WTC11 (cell line): ENCODE measurements at regions not wholly inside any gene's neighbourhood (a gene's known extent, or its start where the extent isn't known, plus 50 kb on each side); places are given as distances from the start of the nearest gene placed in this dataset.

Experiments
- ATAC-seq: fragments of 200-7000 bp; cut with Tn5 transposase; 2 replicates; pipeline ENCODE4 v1.10.0; 2021; ENCODE audit warnings: mild to moderate bottlenecking, moderate library complexity
- CTCF ChIA-PET: fragments of 300-600 bp; sonication (Branson Sonifier 250); formaldehyde crosslinking; loops from one replicate; lab custom pipeline; 2021; ENCODE audit warnings: antibody characterized with exemption; lab: Charles Lee
- POLR2A ChIA-PET: fragments of 350-600 bp; sonication (Branson Sonifier 250); formaldehyde crosslinking; loops from one replicate; lab custom pipeline; 2021; ENCODE audit warnings: antibody characterized with exemption; lab: Charles Lee
- DNase-seq: peaks from one replicate; pipeline ENCODE4 v3.0.0; 2021; ENCODE audit warnings: low spot score
- H3K27ac Mint-ChIP-seq: 2 replicates; pipeline ENCODE4 v1.8.0; 2021; ENCODE audit warnings: mixed read lengths
- H3K27me3 Mint-ChIP-seq: 2 replicates; pipeline ENCODE4 v1.8.0; 2021; ENCODE audit warnings: low read depth, mild to moderate bottlenecking, moderate library complexity, mixed read lengths
- H3K36me3 Mint-ChIP-seq: 2 replicates; pipeline ENCODE4 v1.8.0; 2021; ENCODE audit warnings: mixed read lengths
- H3K4me1 Mint-ChIP-seq: 2 replicates; pipeline ENCODE4 v1.8.0; 2022; ENCODE audit warnings: mixed read lengths
- H3K4me3 Mint-ChIP-seq: 2 replicates; pipeline ENCODE4 v1.8.0; 2021; ENCODE audit warnings: mild to moderate bottlenecking, moderate library complexity, mixed read lengths
- H3K9me3 Mint-ChIP-seq: 2 replicates; pipeline ENCODE4 v1.8.0; 2021; ENCODE audit warnings: mixed read lengths
- IRF2 ChIP-seq: sonication (generic); formaldehyde crosslinking; IDR thresholded peaks from 2 replicates; pipeline ENCODE4 v1.8.0; 2022; ENCODE audit warnings: low read depth, missing genetic modification reagents, borderline replicate concordance
- JAZF1 ChIP-seq: fragments of 250-450 bp; sonication (Bioruptor Pico); IDR thresholded peaks from 2 replicates; pipeline ENCODE4 v1.9.0; 2021; ENCODE audit warnings: moderate library complexity, mild to moderate bottlenecking, inconsistent platforms
- MYBL2 ChIP-seq: sonication (generic); formaldehyde crosslinking; IDR thresholded peaks from 2 replicates; pipeline ENCODE4 v1.8.1; 2023; ENCODE audit warnings: mild to moderate bottlenecking, moderate library complexity, missing genetic modification reagents
- NFE2L1 ChIP-seq: sonication (generic); formaldehyde crosslinking; IDR thresholded peaks from 2 replicates; pipeline ENCODE4 v1.8.1; 2023; ENCODE audit warnings: missing genetic modification reagents
- NR2C2 ChIP-seq: sonication (generic); formaldehyde crosslinking; IDR thresholded peaks from 2 replicates; pipeline ENCODE4 v1.8.0; 2022; ENCODE audit warnings: mild to moderate bottlenecking, missing genetic modification reagents
- RORB ChIP-seq: fragments of 250-450 bp; sonication (Bioruptor Pico); IDR thresholded peaks from 2 replicates; pipeline ENCODE4 v1.9.0; 2021; ENCODE audit warnings: mild to moderate bottlenecking
- SMAD3 ChIP-seq: sonication (generic); formaldehyde crosslinking; IDR thresholded peaks from 2 replicates; pipeline ENCODE4 v1.8.0; 2022; ENCODE audit warnings: missing genetic modification reagents, mild to moderate bottlenecking, borderline replicate concordance
- SP1 ChIP-seq: sonication (generic); formaldehyde crosslinking; conservative IDR thresholded peaks from 2 replicates; pipeline ENCODE4 v1.8.1; 2022; ENCODE audit warnings: missing genetic modification reagents
- TEAD4 ChIP-seq: sonication (generic); formaldehyde crosslinking; IDR thresholded peaks from 2 replicates; pipeline ENCODE4 v1.8.0; 2022; ENCODE audit warnings: mild to moderate bottlenecking, missing genetic modification reagents
- TF ChIP-seq, protein P1 (sequence below): fragments of 250-450 bp; sonication (Bioruptor Pico); IDR thresholded peaks from 2 replicates; pipeline ENCODE4 v1.9.0; 2021; ENCODE audit warnings: mild to moderate bottlenecking, borderline replicate concordance
- TF ChIP-seq, protein P2 (sequence below): fragments of 250-450 bp; sonication (Bioruptor Pico); IDR thresholded peaks from 2 replicates; pipeline ENCODE4 v1.9.0; 2021; ENCODE audit warnings: mild to moderate bottlenecking
- TF ChIP-seq, protein P3 (sequence below): sonication (generic); formaldehyde crosslinking; conservative IDR thresholded peaks from 2 replicates; pipeline ENCODE4 v1.8.1; 2022; ENCODE audit warnings: mild to moderate bottlenecking, missing genetic modification reagents
- TF ChIP-seq, protein P4 (sequence below): sonication (generic); formaldehyde crosslinking; IDR thresholded peaks from 2 replicates; pipeline ENCODE4 v1.8.0; 2023; ENCODE audit warnings: mild to moderate bottlenecking, missing genetic modification reagents
- TF ChIP-seq, protein P5 (sequence below): fragments of 200-600 bp; IDR thresholded peaks from 2 replicates; pipeline ENCODE4 v1.8.0; 2022; ENCODE audit warnings: antibody characterized with exemption
- TF ChIP-seq, protein P6 (sequence below): fragments of 250-450 bp; sonication (Bioruptor Pico); conservative IDR thresholded peaks from 2 replicates; pipeline ENCODE4 v1.9.0; 2021; ENCODE audit warnings: mild to moderate bottlenecking
- TF ChIP-seq, protein P7 (sequence below): sonication (generic); formaldehyde crosslinking; IDR thresholded peaks from 2 replicates; pipeline ENCODE4 v1.8.1; 2023; ENCODE audit warnings: mild to moderate bottlenecking, moderate library complexity, missing genetic modification reagents
- TF ChIP-seq, protein P8 (sequence below): sonication (generic); formaldehyde crosslinking; IDR thresholded peaks from 2 replicates; pipeline ENCODE4 v1.8.0; 2023; ENCODE audit warnings: missing genetic modification reagents

DNA sequence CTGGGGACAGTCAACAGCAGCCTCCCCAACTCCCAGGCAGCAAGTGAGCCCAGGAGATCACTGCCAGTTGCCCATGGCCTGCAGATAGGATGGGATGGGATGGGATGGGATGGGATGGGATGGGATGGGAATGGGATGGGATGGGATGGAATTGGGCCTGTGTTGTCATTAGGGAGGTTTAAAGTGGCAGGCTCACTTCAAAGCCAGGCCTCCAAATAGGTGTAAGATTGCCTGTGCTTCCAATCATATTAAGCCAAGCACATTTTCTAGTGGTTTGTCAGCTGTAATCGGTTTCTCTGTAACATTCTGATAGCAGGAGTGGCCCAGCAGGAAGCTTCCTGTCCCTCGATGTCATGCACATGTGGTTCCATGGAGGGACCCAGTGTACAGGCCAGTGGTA is 82.7 kb upstream of the NXT1 start:
- CTCF ChIA-PET = no interaction called here

DNA sequence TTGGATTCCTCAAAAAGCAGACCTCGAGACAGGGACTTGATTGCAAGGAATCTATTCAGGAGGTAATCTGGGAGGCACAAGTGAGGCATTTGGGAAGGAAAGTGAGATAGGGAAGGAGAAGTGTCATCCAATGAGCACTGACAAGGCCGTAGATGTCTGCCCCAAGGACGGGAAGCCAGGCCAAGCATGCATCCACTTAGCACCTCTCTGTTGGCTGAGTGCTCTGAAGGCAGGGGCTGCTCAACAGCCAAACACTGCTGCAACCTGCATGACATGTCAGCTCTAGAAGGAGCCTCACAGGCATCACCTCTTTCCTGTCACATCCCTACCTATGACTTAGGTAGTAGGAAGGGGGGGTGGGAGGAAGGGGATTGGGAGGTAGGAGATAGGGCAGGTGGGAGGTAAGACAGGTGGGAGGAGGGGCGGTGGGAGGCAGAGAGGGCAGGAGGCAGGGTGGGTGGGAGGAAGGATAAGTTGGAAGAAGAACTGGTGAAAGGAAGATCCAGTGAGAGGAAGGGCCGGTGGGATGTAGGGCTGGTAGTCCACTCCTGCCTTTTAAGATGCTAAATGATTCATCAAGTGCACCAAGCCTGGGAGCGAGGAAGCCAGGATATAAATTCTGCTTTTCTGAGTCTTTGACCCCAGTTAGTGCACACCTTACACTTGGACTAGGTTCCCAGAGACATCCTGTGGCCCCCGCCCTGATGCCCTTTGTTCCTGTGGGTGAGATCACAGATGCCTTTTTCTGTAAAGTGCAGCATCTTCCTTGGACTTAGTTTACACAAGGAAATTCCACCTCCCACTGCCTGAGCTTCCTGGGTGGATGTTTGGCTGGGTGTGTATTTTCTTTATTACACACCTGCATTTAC is 83.8 kb upstream of the NXT1 start:
- Mint-ChIP-seq H3K4me1 (no peaks in the 10 kb centered on the region), H3K9me3 (peaks cover 26% of the 10 kb centered on the region), H3K27ac (no peak overlapping the region), H3K36me3 (peaks cover 19% of the 10 kb centered on the region), H3K27me3 (peaks cover 6% of the 10 kb centered on the region), H3K4me3 (no peak overlapping the region)
- ChIA-PET CTCF (no interaction called here), POLR2A (no interaction called here)
- no peak for DNase-seq
- TF ChIP-seq, protein P1, sequence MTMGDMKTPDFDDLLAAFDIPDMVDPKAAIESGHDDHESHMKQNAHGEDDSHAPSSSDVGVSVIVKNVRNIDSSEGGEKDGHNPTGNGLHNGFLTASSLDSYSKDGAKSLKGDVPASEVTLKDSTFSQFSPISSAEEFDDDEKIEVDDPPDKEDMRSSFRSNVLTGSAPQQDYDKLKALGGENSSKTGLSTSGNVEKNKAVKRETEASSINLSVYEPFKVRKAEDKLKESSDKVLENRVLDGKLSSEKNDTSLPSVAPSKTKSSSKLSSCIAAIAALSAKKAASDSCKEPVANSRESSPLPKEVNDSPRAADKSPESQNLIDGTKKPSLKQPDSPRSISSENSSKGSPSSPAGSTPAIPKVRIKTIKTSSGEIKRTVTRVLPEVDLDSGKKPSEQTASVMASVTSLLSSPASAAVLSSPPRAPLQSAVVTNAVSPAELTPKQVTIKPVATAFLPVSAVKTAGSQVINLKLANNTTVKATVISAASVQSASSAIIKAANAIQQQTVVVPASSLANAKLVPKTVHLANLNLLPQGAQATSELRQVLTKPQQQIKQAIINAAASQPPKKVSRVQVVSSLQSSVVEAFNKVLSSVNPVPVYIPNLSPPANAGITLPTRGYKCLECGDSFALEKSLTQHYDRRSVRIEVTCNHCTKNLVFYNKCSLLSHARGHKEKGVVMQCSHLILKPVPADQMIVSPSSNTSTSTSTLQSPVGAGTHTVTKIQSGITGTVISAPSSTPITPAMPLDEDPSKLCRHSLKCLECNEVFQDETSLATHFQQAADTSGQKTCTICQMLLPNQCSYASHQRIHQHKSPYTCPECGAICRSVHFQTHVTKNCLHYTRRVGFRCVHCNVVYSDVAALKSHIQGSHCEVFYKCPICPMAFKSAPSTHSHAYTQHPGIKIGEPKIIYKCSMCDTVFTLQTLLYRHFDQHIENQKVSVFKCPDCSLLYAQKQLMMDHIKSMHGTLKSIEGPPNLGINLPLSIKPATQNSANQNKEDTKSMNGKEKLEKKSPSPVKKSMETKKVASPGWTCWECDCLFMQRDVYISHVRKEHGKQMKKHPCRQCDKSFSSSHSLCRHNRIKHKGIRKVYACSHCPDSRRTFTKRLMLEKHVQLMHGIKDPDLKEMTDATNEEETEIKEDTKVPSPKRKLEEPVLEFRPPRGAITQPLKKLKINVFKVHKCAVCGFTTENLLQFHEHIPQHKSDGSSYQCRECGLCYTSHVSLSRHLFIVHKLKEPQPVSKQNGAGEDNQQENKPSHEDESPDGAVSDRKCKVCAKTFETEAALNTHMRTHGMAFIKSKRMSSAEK (CRISPR knock-in tag) = no peak
- no peak for TF ChIP-seq JAZF1 (CRISPR knock-in tag)
- no peak for TF ChIP-seq MYBL2 (CRISPR knock-in tag)
- TF ChIP-seq, protein P2, sequence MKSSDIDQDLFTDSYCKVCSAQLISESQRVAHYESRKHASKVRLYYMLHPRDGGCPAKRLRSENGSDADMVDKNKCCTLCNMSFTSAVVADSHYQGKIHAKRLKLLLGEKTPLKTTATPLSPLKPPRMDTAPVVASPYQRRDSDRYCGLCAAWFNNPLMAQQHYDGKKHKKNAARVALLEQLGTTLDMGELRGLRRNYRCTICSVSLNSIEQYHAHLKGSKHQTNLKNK (CRISPR knock-in tag) = no peak
- no peak for TF ChIP-seq RORB
- TF ChIP-seq, protein P3, sequence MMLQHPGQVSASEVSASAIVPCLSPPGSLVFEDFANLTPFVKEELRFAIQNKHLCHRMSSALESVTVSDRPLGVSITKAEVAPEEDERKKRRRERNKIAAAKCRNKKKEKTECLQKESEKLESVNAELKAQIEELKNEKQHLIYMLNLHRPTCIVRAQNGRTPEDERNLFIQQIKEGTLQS (CRISPR knock-in tag) = no peak
- TF ChIP-seq, protein P4, sequence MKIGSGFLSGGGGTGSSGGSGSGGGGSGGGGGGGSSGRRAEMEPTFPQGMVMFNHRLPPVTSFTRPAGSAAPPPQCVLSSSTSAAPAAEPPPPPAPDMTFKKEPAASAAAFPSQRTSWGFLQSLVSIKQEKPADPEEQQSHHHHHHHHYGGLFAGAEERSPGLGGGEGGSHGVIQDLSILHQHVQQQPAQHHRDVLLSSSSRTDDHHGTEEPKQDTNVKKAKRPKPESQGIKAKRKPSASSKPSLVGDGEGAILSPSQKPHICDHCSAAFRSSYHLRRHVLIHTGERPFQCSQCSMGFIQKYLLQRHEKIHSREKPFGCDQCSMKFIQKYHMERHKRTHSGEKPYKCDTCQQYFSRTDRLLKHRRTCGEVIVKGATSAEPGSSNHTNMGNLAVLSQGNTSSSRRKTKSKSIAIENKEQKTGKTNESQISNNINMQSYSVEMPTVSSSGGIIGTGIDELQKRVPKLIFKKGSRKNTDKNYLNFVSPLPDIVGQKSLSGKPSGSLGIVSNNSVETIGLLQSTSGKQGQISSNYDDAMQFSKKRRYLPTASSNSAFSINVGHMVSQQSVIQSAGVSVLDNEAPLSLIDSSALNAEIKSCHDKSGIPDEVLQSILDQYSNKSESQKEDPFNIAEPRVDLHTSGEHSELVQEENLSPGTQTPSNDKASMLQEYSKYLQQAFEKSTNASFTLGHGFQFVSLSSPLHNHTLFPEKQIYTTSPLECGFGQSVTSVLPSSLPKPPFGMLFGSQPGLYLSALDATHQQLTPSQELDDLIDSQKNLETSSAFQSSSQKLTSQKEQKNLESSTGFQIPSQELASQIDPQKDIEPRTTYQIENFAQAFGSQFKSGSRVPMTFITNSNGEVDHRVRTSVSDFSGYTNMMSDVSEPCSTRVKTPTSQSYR (CRISPR knock-in tag) = no peak
- TF ChIP-seq, protein P5, sequence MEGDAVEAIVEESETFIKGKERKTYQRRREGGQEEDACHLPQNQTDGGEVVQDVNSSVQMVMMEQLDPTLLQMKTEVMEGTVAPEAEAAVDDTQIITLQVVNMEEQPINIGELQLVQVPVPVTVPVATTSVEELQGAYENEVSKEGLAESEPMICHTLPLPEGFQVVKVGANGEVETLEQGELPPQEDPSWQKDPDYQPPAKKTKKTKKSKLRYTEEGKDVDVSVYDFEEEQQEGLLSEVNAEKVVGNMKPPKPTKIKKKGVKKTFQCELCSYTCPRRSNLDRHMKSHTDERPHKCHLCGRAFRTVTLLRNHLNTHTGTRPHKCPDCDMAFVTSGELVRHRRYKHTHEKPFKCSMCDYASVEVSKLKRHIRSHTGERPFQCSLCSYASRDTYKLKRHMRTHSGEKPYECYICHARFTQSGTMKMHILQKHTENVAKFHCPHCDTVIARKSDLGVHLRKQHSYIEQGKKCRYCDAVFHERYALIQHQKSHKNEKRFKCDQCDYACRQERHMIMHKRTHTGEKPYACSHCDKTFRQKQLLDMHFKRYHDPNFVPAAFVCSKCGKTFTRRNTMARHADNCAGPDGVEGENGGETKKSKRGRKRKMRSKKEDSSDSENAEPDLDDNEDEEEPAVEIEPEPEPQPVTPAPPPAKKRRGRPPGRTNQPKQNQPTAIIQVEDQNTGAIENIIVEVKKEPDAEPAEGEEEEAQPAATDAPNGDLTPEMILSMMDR = no peak
- TF ChIP-seq TEAD4 (CRISPR knock-in tag) = no peak
- no peak for TF ChIP-seq SP1
- no peak for TF ChIP-seq IRF2 (CRISPR knock-in tag)
- no peak for TF ChIP-seq NFE2L1 (CRISPR knock-in tag)
- TF ChIP-seq, protein P6, sequence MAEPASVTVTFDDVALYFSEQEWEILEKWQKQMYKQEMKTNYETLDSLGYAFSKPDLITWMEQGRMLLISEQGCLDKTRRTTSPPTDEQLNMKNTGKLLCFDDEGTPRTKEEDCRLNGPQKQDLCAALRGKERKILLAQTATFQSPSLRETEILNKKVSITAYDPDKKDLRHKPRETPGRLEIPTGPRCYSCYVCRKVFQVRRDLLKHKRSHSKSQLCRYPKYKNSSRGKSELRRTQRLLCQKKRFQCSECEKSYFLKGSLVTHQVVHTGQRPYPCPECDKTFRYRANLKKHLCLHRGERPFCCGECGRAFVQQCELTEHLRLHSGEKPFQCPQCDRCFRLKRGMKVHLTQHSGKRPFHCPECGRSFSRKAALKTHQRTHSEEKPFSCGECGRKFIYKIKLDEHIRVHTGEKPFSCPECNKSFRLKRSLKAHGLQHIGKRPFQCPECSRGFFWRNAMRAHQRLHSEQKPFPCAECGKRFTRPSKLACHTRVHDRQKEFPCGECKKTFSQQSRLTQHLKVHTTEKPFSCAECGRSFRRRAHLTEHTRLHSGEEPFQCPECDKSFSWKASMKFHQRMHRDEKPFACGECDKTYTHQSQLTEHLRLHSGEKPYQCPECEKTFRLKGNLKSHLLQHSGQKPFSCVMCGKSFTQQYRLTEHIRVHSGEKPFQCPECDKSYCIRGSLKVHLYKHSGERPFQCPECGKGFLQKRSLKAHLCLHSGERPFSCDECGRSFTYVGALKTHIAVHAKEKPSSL (CRISPR knock-in tag) = no peak
- ATAC-seq = no peak

More for the DNA sequence above, 82.7 kb upstream of the NXT1 start:
- ATAC-seq (no peak), DNase-seq (no peak)
- Mint-ChIP-seq H3K4me1 (no peaks in the 10 kb centered on the region), H3K9me3 (peaks cover 27% of the 10 kb centered on the region), H3K4me3 (no peak overlapping the region), H3K36me3 (peaks cover 19% of the 10 kb centered on the region)
- POLR2A ChIA-PET = no interaction called here
- TF ChIP-seq SMAD3 (CRISPR knock-in tag) (no peak), NR2C2 (CRISPR knock-in tag) (no peak), IRF2 (CRISPR knock-in tag) (no peak)
- TF ChIP-seq, protein P7, sequence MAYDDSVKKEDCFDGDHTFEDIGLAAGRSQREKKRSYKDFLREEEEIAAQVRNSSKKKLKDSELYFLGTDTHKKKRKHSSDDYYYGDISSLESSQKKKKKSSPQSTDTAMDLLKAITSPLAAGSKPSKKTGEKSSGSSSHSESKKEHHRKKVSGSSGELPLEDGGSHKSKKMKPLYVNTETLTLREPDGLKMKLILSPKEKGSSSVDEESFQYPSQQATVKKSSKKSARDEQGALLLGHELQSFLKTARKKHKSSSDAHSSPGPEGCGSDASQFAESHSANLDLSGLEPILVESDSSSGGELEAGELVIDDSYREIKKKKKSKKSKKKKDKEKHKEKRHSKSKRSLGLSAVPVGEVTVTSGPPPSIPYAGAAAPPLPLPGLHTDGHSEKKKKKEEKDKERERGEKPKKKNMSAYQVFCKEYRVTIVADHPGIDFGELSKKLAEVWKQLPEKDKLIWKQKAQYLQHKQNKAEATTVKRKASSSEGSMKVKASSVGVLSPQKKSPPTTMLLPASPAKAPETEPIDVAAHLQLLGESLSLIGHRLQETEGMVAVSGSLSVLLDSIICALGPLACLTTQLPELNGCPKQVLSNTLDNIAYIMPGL (CRISPR knock-in tag) = no peak
- TF ChIP-seq, protein P8, sequence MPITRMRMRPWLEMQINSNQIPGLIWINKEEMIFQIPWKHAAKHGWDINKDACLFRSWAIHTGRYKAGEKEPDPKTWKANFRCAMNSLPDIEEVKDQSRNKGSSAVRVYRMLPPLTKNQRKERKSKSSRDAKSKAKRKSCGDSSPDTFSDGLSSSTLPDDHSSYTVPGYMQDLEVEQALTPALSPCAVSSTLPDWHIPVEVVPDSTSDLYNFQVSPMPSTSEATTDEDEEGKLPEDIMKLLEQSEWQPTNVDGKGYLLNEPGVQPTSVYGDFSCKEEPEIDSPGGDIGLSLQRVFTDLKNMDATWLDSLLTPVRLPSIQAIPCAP = no peak
- TF ChIP-seq, all 79 proteins: peak for 0
- no peak overlapping the region for H3K27ac Mint-ChIP-seq
- peaks cover 6% of the 10 kb centered on the region for H3K27me3 Mint-ChIP-seq
